GM18867 (cell line): ENCODE measurements at regions not wholly inside any gene's neighbourhood (a gene's known extent, or its start where the extent isn't known, plus 50 kb on each side); places are given as distances from the start of the nearest gene placed in this dataset.
"Not testable (repeated sequence)": the region's sequence is repeated elsewhere in the genome, so short reads cannot be mapped to it uniquely, and the experiment has no call there.

ENCODE experiments used
- ATAC-seq: cut with Tn5 transposase; IDR thresholded peaks from one replicate; pipeline ENCODE4 v1.9.1; 2021; ENCODE audit warnings: mild to moderate bottlenecking, moderate library complexity; ENCODE audit not compliant: unreplicated experiment

- peak; percentile 74 for ATAC-seq
Measured at GRCh38 chr15:30755036-30755687, 129.2 kb downstream of the ARHGAP11B start.

- ATAC-seq = not testable (repeated sequence)
Measured at GRCh38 chr15:30760633-30761032, 134.7 kb downstream of the ARHGAP11B start.

- ATAC-seq = not testable (repeated sequence)
Measured at GRCh38 chr15:30761365-30761764, 135.4 kb downstream of the ARHGAP11B start.

- not testable (repeated sequence) for ATAC-seq
Measured at GRCh38 chr15:30769390-30770124, 134.2 kb upstream of the FAN1 start.

GRCh38 chr15:30770759-30771158 lies 133.0 kb upstream of the FAN1 start:
- ATAC-seq = no peak

- no peak for ATAC-seq
Measured at GRCh38 chr15:30783019-30783418, 120.7 kb upstream of the FAN1 start.

- no peak for ATAC-seq
Measured at GRCh38 chr15:30788595-30788994, 115.1 kb upstream of the FAN1 start.

GRCh38 chr15:30791239-30792175 lies 112.2 kb upstream of the FAN1 start:
- ATAC-seq = no peak

GRCh38 chr15:30792843-30793242 lies 110.9 kb upstream of the FAN1 start:
- ATAC-seq = not testable (repeated sequence)

- ATAC-seq = no peak
Measured at GRCh38 chr15:30794388-30794787, 109.3 kb upstream of the FAN1 start.

GRCh38 chr15:30799565-30799964 lies 104.2 kb upstream of the FAN1 start:
- ATAC-seq = not testable (repeated sequence)

GRCh38 chr15:30801140-30801895 lies 102.4 kb upstream of the FAN1 start:
- ATAC-seq = not testable (repeated sequence)

- not testable (repeated sequence) for ATAC-seq
Measured at GRCh38 chr15:30802001-30802400, 101.7 kb upstream of the FAN1 start.

GRCh38 chr15:30803703-30804102 lies 100.0 kb upstream of the FAN1 start:
- not testable (repeated sequence) for ATAC-seq

GRCh38 chr15:30816430-30816829 lies 87.3 kb upstream of the FAN1 start:
- ATAC-seq = no peak

- ATAC-seq = not testable (repeated sequence)
Measured at GRCh38 chr15:30823068-30823813, 80.5 kb upstream of the FAN1 start.

GRCh38 chr15:30824518-30825195 lies 79.1 kb upstream of the FAN1 start:
- ATAC-seq = no peak

GRCh38 chr15:30827625-30828303 lies 76.0 kb upstream of the FAN1 start:
- ATAC-seq = no peak

GRCh38 chr15:30828304-30828639 lies 75.4 kb upstream of the FAN1 start:
- not testable (repeated sequence) for ATAC-seq
